SK-N-SH (cell line): ENCODE measurements at regions not wholly inside any gene's neighbourhood (a gene's known extent, or its start where the extent isn't known, plus 50 kb on each side); places are given as distances from the start of the nearest gene placed in this dataset.

ENCODE experiments used
- CTCF ChIA-PET: fragments of 300-600, 350-600 bp; formaldehyde crosslinking; extraction: SDS; loops from one replicate; lab custom pipeline; 2021; lab: Yijun Ruan, JAX
- POLR2A ChIA-PET: fragments of 350-600 bp; sonication (Branson Sonifier 250); formaldehyde crosslinking; extraction: SDS; loops from one replicate; lab custom pipeline; 2020; ENCODE audit warnings: antibody characterized with exemption, inconsistent platforms; lab: Yijun Ruan, JAX
- DNase-seq: peaks from one replicate; pipeline ENCODE4 v3.0.0; 2012
- H2AFZ ChIP-seq: fragments of 200-600 bp; sonication (generic); 2 replicates; pipeline ENCODE4 v1.8.1; 2016; ENCODE audit warnings: antibody characterized with exemption, mild to moderate bottlenecking, low read depth
- H3F3A ChIP-seq: fragments of 200-600 bp; sonication (generic); replicated peaks from 2 replicates; pipeline ENCODE3; 2016; ENCODE audit warnings: antibody characterized with exemption, mild to moderate bottlenecking; ENCODE audit not compliant: insufficient read depth
- H3K27ac ChIP-seq, 2 experiments: fragments of 200-500 bp in 1 of 2; fragments of 200-600 bp in 1 of 2; sonication (Bioruptor generic) in 1 of 2; sonication (generic), shearing (Covaris generic) in 1 of 2; 2 replicates each; pipeline versions ENCODE4 v1.5.1 to v1.6.1; 2014 to 2016; ENCODE audit warnings: low read depth in 2 of 2, inconsistent platforms in 1 of 2, low read length in 1 of 2, mild to moderate bottlenecking in 1 of 2, mixed read lengths in 1 of 2
- H3K27me3 ChIP-seq: fragments of 200-600 bp; sonication (generic), shearing (Covaris generic); 2 replicates; pipeline ENCODE4 v1.6.1; 2016; ENCODE audit warnings: mixed run types; ENCODE audit not compliant: insufficient read depth
- H3K36me3 ChIP-seq, 2 experiments: fragments of 200-500 bp in 1 of 2; fragments of 200-600 bp in 1 of 2; sonication (Bioruptor generic) in 1 of 2; sonication (generic) in 1 of 2; replicated peaks in 1 of 2; 2 replicates each; pipeline versions ENCODE3 to v1.5.1; 2014 to 2016; ENCODE audit warnings: low read length in 1 of 2, mild to moderate bottlenecking in 1 of 2; ENCODE audit not compliant: insufficient read depth in 2 of 2, control insufficient read depth in 1 of 2
- H3K4me1 ChIP-seq, 2 experiments: fragments of 200-500 bp in 1 of 2; fragments of 200-600 bp in 1 of 2; sonication (Bioruptor generic) in 1 of 2; sonication (generic), shearing (Covaris generic) in 1 of 2; 2 replicates each; pipeline versions ENCODE4 v1.5.1 to v1.6.1; 2014 to 2016; ENCODE audit warnings: low read depth in 1 of 2, low read length in 1 of 2, mixed run types in 1 of 2; ENCODE audit not compliant: insufficient read depth in 2 of 2, control insufficient read depth in 1 of 2
- H3K4me2 ChIP-seq: fragments of 200-600 bp; sonication (generic), shearing (Covaris generic); 2 replicates; pipeline ENCODE4 v1.6.1; 2017; ENCODE audit warnings: mixed run types
- H3K4me3 ChIP-seq, 2 experiments: fragments of 200-500 bp in 1 of 2; fragments of 200-600 bp in 1 of 2; sonication (Bioruptor generic) in 1 of 2; sonication (generic), shearing (Covaris generic) in 1 of 2; 2 replicates each; pipeline versions ENCODE4 v1.5.1 to v1.8.1; 2014 to 2016; ENCODE audit warnings: low read depth in 2 of 2, inconsistent platforms in 1 of 2, low read length in 1 of 2, mild to moderate bottlenecking in 1 of 2, mixed read lengths in 1 of 2, moderate library complexity in 1 of 2
- H3K79me2 ChIP-seq: fragments of 200-600 bp; sonication (generic); 2 replicates; pipeline ENCODE4 v1.8.1; 2017; ENCODE audit warnings: mild to moderate bottlenecking; ENCODE audit not compliant: insufficient read depth
- H3K9ac ChIP-seq: fragments of 200-600 bp; sonication (generic); 2 replicates; pipeline ENCODE4 v1.6.1; 2017; ENCODE audit warnings: mixed run types
- H3K9me2 ChIP-seq: fragments of 200-600 bp; sonication (generic); 2 replicates; pipeline ENCODE4 v1.6.1; 2017; ENCODE audit warnings: mixed run types
- H3K9me3 ChIP-seq: fragments of 200-600 bp; sonication (generic); 2 replicates; pipeline ENCODE4 v1.6.1; 2017; ENCODE audit warnings: mixed run types, mild to moderate bottlenecking, moderate library complexity
- H4K20me1 ChIP-seq: fragments of 200-600 bp; sonication (generic); 2 replicates; pipeline ENCODE4 v1.6.1; 2017; ENCODE audit warnings: mild to moderate bottlenecking, mixed run types; ENCODE audit not compliant: insufficient read depth
- CTCF ChIP-seq: fragments of 200-600 bp; sonication (generic); IDR thresholded peaks from 2 replicates; pipeline ENCODE4 v1.6.1; 2017; ENCODE audit warnings: antibody characterized with exemption, mild to moderate bottlenecking, moderate library complexity
- EP300 ChIP-seq, 2 experiments: IDR thresholded peaks; 2 replicates each; pipeline versions ENCODE4 v1.4.0 to v1.6.1; 2012; ENCODE audit warnings: borderline replicate concordance in 1 of 2, low read depth in 1 of 2, low read length in 1 of 2
- EZH2phosphoT487 ChIP-seq: fragments of 200-600 bp; sonication (generic); IDR thresholded peaks from 2 replicates; pipeline ENCODE4 v1.6.1; 2017; ENCODE audit warnings: low read depth, mixed run types, mild to moderate bottlenecking, antibody characterized with exemption, moderate library complexity, borderline replicate concordance
- FOSL2 ChIP-seq: IDR thresholded peaks from 2 replicates; pipeline ENCODE4 v1.4.0; 2012; ENCODE audit warnings: low read depth, mild to moderate bottlenecking, moderate library complexity, borderline replicate concordance
- FOXJ3 ChIP-seq: sonication (generic); formaldehyde crosslinking; IDR thresholded peaks from 2 replicates; pipeline ENCODE4 v1.5.1; 2020; ENCODE audit warnings: mild to moderate bottlenecking, missing genetic modification reagents
- GABPA ChIP-seq: IDR thresholded peaks from 2 replicates; pipeline ENCODE4 v1.4.0; 2012; ENCODE audit warnings: low read depth, mild to moderate bottlenecking
- GATA2 ChIP-seq: sonication (generic); formaldehyde crosslinking; IDR thresholded peaks from 2 replicates; pipeline ENCODE4 v1.5.0; 2020; ENCODE audit warnings: mild to moderate bottlenecking, missing genetic modification reagents
- JUND ChIP-seq: IDR thresholded peaks from 2 replicates; pipeline ENCODE4 v1.4.0; 2012
- MXI1 ChIP-seq: IDR thresholded peaks from 2 replicates; pipeline ENCODE4 v1.6.1; 2012; ENCODE audit warnings: mild to moderate bottlenecking, low read depth, low read length, improper control_type of control experiment
- PBX3 ChIP-seq: IDR thresholded peaks from 2 replicates; pipeline ENCODE4; 2012
- RCOR1 ChIP-seq: fragments of 150-350 bp; IDR thresholded peaks from 2 replicates; pipeline ENCODE4 v1.6.1; 2017; ENCODE audit warnings: antibody characterized with exemption, low read length
- REST ChIP-seq: IDR thresholded peaks from 2 replicates; pipeline ENCODE4 v1.6.1; 2012; ENCODE audit warnings: mild to moderate bottlenecking, low read depth, low read length, moderate library complexity
- RXRA ChIP-seq: IDR thresholded peaks from 2 replicates; pipeline ENCODE4 v1.4.0; 2012; ENCODE audit warnings: low read depth, mild to moderate bottlenecking, borderline replicate concordance
- SMC3 ChIP-seq: IDR thresholded peaks from 2 replicates; pipeline ENCODE4 v1.6.1; 2012; ENCODE audit warnings: low read depth, low read length, improper control_type of control experiment
- USF2 ChIP-seq: fragments of 150-350 bp; IDR thresholded peaks from 2 replicates; pipeline ENCODE4 v1.6.1; 2017; ENCODE audit warnings: antibody characterized with exemption, low read length, low read depth, borderline replicate concordance
- WGBS: methylation state at CpG from one replicate; pipeline ENCODE4 v1.1.6; 2017; ENCODE audit warnings: low lambda C conversion rate; 5-methylcytosine and 5-hydroxymethylcytosine counted together
- TF ChIP-seq, protein P1 (sequence below): fragments of 150-350 bp; IDR thresholded peaks from 2 replicates; pipeline ENCODE4 v1.6.1; 2016; ENCODE audit warnings: mild to moderate bottlenecking, low read depth, low read length

GRCh38 chr7:17131983-17132655 lies 166.3 kb upstream of the AHR start (continued):
- no peak for TF ChIP-seq CTCF
- TF ChIP-seq EZH2phosphoT487: no peak
- no peak for TF ChIP-seq GATA2 (CRISPR knock-in tag)
- TF ChIP-seq SMC3: no peak
- no peak for TF ChIP-seq REST
- TF ChIP-seq PBX3: no peak
- TF ChIP-seq, all 33 proteins: peak for 0

- no peaks in the 10 kb centered on the region for H3F3A ChIP-seq
- H3K4me2 ChIP-seq: no peak overlapping the region
- TF ChIP-seq FOSL2 (no peak), RCOR1 (no peak), EP300 (IDR thresholded peaks at IDR 0.05; ENCODE audit: borderline replicate concordance in 1 of 2, low read depth in 1 of 2, low read length in 1 of 2) (no peak), GABPA (no peak), MXI1 (no peak), RXRA (no peak), USF2 (no peak), CTCF (no peak), JUND (no peak), GATA2 (CRISPR knock-in tag) (no peak), FOXJ3 (CRISPR knock-in tag) (no peak)
- TF ChIP-seq, protein P1, sequence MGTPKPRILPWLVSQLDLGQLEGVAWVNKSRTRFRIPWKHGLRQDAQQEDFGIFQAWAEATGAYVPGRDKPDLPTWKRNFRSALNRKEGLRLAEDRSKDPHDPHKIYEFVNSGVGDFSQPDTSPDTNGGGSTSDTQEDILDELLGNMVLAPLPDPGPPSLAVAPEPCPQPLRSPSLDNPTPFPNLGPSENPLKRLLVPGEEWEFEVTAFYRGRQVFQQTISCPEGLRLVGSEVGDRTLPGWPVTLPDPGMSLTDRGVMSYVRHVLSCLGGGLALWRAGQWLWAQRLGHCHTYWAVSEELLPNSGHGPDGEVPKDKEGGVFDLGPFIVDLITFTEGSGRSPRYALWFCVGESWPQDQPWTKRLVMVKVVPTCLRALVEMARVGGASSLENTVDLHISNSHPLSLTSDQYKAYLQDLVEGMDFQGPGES: no peak
- no peak overlapping the region for H3K27ac ChIP-seq
- no peak overlapping the region for H3K9ac ChIP-seq
- no peaks in the 10 kb centered on the region for H3K36me3 ChIP-seq
- peaks cover 34% of the 10 kb centered on the region; the same call in 1 of the 2 replicates for H3K27me3 ChIP-seq
- no peak overlapping the region for H2AFZ ChIP-seq
- H3K4me1 ChIP-seq: no peaks in the 10 kb centered on the region
- DNase-seq: no peak
- ChIA-PET CTCF (no interaction called here), POLR2A (no interaction called here)
- no peaks in the 10 kb centered on the region for H4K20me1 ChIP-seq
- no peaks in the 10 kb centered on the region; the same call in 1 of the 2 replicates for H3K79me2 ChIP-seq
- 28% methylated on average over 3 of the region's 3 CpGs for WGBS
- no peaks in the 10 kb centered on the region for H3K9me2 ChIP-seq
- no peaks in the 10 kb centered on the region for H3K9me3 ChIP-seq
- H3K4me3 ChIP-seq: no peak overlapping the region
Measured at GRCh38 chr7:17132726-17133125, 165.7 kb upstream of the AHR start.
